Mesenchymal stem cell (in vitro differentiated cells and primary cell): ENCODE measurements at regions not wholly inside any gene's neighbourhood (a gene's known extent, or its start where the extent isn't known, plus 50 kb on each side); places are given as distances from the start of the nearest gene placed in this dataset.

Experiments used
- DNase-seq: peaks from one replicate; pipeline ENCODE4 v3.0.0-alpha.2; 2013
- H2AFZ ChIP-seq: one replicate; pipeline ENCODE4 v1.6.1; 2013; ENCODE audit warnings: low read depth, mild to moderate bottlenecking, control low read depth, inconsistent platforms, low read length, moderate library complexity
- H2AK5ac ChIP-seq: 2 replicates; pipeline ENCODE4 v1.6.1; 2013; ENCODE audit warnings: low read length, moderate library complexity, mild to moderate bottlenecking, inconsistent platforms; ENCODE audit not compliant: severe bottlenecking
- H2BK120ac ChIP-seq: one replicate; pipeline ENCODE4 v1.6.1; 2013; ENCODE audit warnings: low read depth, mild to moderate bottlenecking, inconsistent platforms, low read length, moderate library complexity
- H2BK12ac ChIP-seq, 2 experiments: one replicate each; pipeline ENCODE4 v1.6.1; 2013; ENCODE audit warnings: inconsistent platforms in 2 of 2, low read length in 2 of 2, mild to moderate bottlenecking in 2 of 2, moderate library complexity in 2 of 2, control low read depth in 1 of 2
- H2BK15ac ChIP-seq: one replicate; pipeline ENCODE4 v1.6.1; 2013; ENCODE audit warnings: mild to moderate bottlenecking, low read depth, inconsistent platforms; ENCODE audit not compliant: poor library complexity, severe bottlenecking
- H2BK5ac ChIP-seq: 2 replicates; pipeline ENCODE4 v1.6.1; 2013; ENCODE audit warnings: low read depth, mild to moderate bottlenecking, low read length, control low read depth, inconsistent platforms; ENCODE audit not compliant: poor library complexity, severe bottlenecking
- H3K14ac ChIP-seq, 2 experiments: one replicate each; pipeline ENCODE4 v1.6.1; 2013; ENCODE audit warnings: inconsistent platforms in 2 of 2, low read length in 2 of 2, control low read depth in 1 of 2, mild to moderate bottlenecking in 1 of 2, moderate library complexity in 1 of 2
- H3K18ac ChIP-seq, 2 experiments: one replicate each; pipeline ENCODE4 v1.6.1; 2013; ENCODE audit warnings: inconsistent platforms in 2 of 2, low read length in 2 of 2, control low read depth in 1 of 2, low read depth in 1 of 2, mild to moderate bottlenecking in 1 of 2
- H3K23ac ChIP-seq, 2 experiments: one replicate each; pipeline ENCODE4 v1.6.1; 2013; ENCODE audit warnings: inconsistent platforms in 2 of 2, low read length in 2 of 2, mild to moderate bottlenecking in 2 of 2, moderate library complexity in 2 of 2, control low read depth in 1 of 2
- H3K27ac ChIP-seq: 2 replicates; pipeline ENCODE4 v1.5.1; 2013; ENCODE audit warnings: mild to moderate bottlenecking, moderate library complexity, low read length, control low read depth, inconsistent platforms; ENCODE audit not compliant: poor library complexity, severe bottlenecking
- H3K27me3 ChIP-seq, 2 experiments: 2 replicates each; pipeline versions ENCODE4 v1.6.1 to v1.7.0; 2013; ENCODE audit warnings: low read length in 2 of 2, mild to moderate bottlenecking in 2 of 2, moderate library complexity in 2 of 2, control low read depth in 1 of 2, inconsistent platforms in 1 of 2; ENCODE audit not compliant: control insufficient read depth in 1 of 2, insufficient read depth in 1 of 2
- H3K36me3 ChIP-seq, 2 experiments: 2 replicates each; pipeline versions ENCODE4 v1.6.1 to v1.7.0; 2013; ENCODE audit warnings: low read length in 2 of 2, control low read depth in 1 of 2, inconsistent platforms in 1 of 2, low read depth in 1 of 2, mild to moderate bottlenecking in 1 of 2; ENCODE audit not compliant: insufficient read depth in 2 of 2, control insufficient read depth in 1 of 2
- H3K4ac ChIP-seq, 2 experiments: one replicate each; pipeline ENCODE4 v1.6.1; 2013; ENCODE audit warnings: inconsistent platforms in 2 of 2, low read length in 2 of 2, mild to moderate bottlenecking in 2 of 2, moderate library complexity in 2 of 2, control low read depth in 1 of 2, low read depth in 1 of 2
- H3K4me1 ChIP-seq: 2 replicates; pipeline ENCODE4 v1.6.1; 2013; ENCODE audit warnings: low read depth, low read length, control low read depth; ENCODE audit not compliant: control insufficient read depth, insufficient read depth
- H3K4me2 ChIP-seq: 2 replicates; pipeline ENCODE4 v1.6.1; 2013; ENCODE audit warnings: low read length, mild to moderate bottlenecking, inconsistent platforms; ENCODE audit not compliant: poor library complexity, severe bottlenecking
- H3K4me3 ChIP-seq, 2 experiments: 2 replicates each; pipeline versions ENCODE4 v1.5.1 to v1.7.0; 2013; ENCODE audit warnings: low read length in 2 of 2, mild to moderate bottlenecking in 2 of 2, control low read depth in 1 of 2, low read depth in 1 of 2; ENCODE audit not compliant: insufficient read depth in 1 of 2
- H3K79me1 ChIP-seq: replicated peaks from 2 replicates; pipeline ENCODE4 v1.6.1; 2013; ENCODE audit warnings: mild to moderate bottlenecking, control low read depth, low read length, inconsistent platforms; ENCODE audit not compliant: poor library complexity, severe bottlenecking
- H3K9ac ChIP-seq: 2 replicates; pipeline ENCODE4 v1.7.0; 2013; ENCODE audit warnings: mild to moderate bottlenecking, low read length, moderate library complexity
- H3K9me3 ChIP-seq: 2 replicates; pipeline ENCODE4 v1.7.0; 2013; ENCODE audit warnings: mild to moderate bottlenecking, low read length; ENCODE audit not compliant: control insufficient read depth
- H4K8ac ChIP-seq: one replicate; pipeline ENCODE4 v1.6.1; 2013; ENCODE audit warnings: inconsistent platforms, mild to moderate bottlenecking, low read length, moderate library complexity
- H4K91ac ChIP-seq: one replicate; pipeline ENCODE4 v1.6.1; 2013; ENCODE audit warnings: mild to moderate bottlenecking, low read length, inconsistent platforms
- WGBS: methylation state at CpG from one replicate; pipeline ENCODE4 v1.1.7; 2013; ENCODE audit warnings: mixed read lengths; 5-methylcytosine and 5-hydroxymethylcytosine counted together

DNA sequence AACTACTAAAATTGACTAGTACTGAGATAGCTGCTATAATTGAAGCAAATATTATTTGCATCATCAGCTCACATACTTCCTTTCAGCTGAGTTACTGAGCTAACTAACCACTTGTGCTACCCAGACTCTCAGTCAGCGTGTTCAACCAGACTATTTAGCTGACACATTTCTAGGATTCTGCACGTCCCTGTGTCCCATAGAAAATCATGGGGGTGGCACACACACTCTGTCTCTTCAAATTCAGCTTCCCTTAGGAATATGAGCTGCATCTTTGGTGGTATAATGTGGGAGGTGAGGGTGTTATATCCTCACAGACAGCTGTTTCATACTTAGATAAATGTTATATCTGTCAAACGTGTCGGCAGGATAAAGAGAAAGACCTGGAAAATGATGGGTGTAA lies 424.0 kb downstream of the CDH2 start:
- Histone ChIP-seq H3K27me3 (no peaks in the 10 kb centered on the region), H2BK120ac (no peak overlapping the region), H3K4ac (no peak overlapping the region), H2BK12ac (no peak overlapping the region), H2AK5ac (no peak overlapping the region), H3K27ac (no peak overlapping the region), H3K23ac (no peak overlapping the region), H4K91ac (no peak overlapping the region), H3K9me3 (no peaks in the 10 kb centered on the region), H3K18ac (no peak overlapping the region), H3K4me3 (no peak overlapping the region), H3K14ac (no peak overlapping the region), H2BK5ac (no peak overlapping the region), H4K8ac (no peak overlapping the region), H2BK15ac (no peak overlapping the region), H2AFZ (no peak overlapping the region), H3K79me1 (no peaks in the 10 kb centered on the region), H3K36me3 (no peaks in the 10 kb centered on the region), H3K4me1 (peaks cover 2% of the 10 kb centered on the region), H3K4me2 (no peak overlapping the region), H3K9ac (no peak overlapping the region)
- WGBS, result 92% methylated on average over 1 of the region's 4 CpGs
- DNase-seq, result no peak

DNA sequence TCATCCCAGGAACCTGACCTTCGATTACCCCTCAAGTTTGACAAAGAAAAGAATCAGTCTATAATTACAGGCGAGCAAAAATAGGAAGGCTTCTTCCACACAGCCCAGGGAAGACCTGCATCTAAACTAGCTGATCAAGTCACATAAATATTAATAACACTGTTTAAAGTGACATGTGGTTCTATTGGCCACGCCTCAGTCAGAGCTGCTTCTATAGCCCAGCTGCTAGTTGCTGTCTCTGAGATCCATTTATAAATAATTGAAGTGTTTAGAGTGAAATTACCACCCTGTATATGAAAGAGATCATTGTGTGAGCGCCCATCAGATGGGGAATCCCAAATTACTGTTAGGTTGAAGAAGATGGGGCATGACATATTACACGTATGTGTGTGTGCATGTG lies 426.0 kb downstream of the CDH2 start:
- no peaks in the 10 kb centered on the region for H3K36me3 ChIP-seq
- no peak overlapping the region for H3K18ac ChIP-seq
- H2AFZ ChIP-seq, result no peak overlapping the region
- no peak for DNase-seq
- no peak overlapping the region for H3K23ac ChIP-seq
- no peak overlapping the region for H3K4ac ChIP-seq
- no peaks in the 10 kb centered on the region for H3K79me1 ChIP-seq
- no peak overlapping the region for H2BK5ac ChIP-seq
- H3K4me2 ChIP-seq, result no peak overlapping the region
- no peak overlapping the region for H2BK12ac ChIP-seq
- H3K4me1 ChIP-seq, result peaks cover 2% of the 10 kb centered on the region
- no peak overlapping the region for H2BK15ac ChIP-seq
- H3K9me3 ChIP-seq, result no peaks in the 10 kb centered on the region
- no peak overlapping the region for H4K91ac ChIP-seq
- no peak overlapping the region for H2AK5ac ChIP-seq
- H3K9ac ChIP-seq, result no peak overlapping the region
- no peak overlapping the region for H2BK120ac ChIP-seq
- H3K4me3 ChIP-seq, result no peak overlapping the region
- H3K27me3 ChIP-seq, result no peaks in the 10 kb centered on the region
- no peak overlapping the region for H4K8ac ChIP-seq
- WGBS, result 88% methylated on average over 4 of the region's 5 CpGs
- H3K14ac ChIP-seq, result no peak overlapping the region
- H3K27ac ChIP-seq, result no peak overlapping the region

DNA sequence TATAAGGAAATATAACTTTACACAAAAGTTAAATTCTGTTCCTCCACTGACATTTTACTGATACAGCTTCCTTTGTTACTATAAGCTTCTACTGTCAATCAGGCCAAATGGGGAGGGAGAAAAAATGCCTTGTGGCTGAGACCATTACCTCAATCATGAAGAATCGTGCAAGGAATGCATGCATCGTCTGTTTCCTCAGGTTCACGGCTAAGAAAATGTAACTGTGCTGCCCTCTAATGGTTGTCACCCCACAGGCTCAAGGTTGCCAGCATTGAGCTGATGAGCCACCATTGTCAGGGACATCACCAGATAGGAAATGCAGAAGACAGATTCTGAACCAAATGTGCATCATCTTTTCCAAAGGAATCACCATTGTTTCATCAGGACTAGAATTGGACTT lies 426.9 kb downstream of the CDH2 start:
- no peaks in the 10 kb centered on the region for H3K27me3 ChIP-seq
- no peak overlapping the region for H3K27ac ChIP-seq
- no peak overlapping the region for H2BK15ac ChIP-seq
- no peak overlapping the region for H2BK120ac ChIP-seq
- H3K4me1 ChIP-seq, result peaks cover 2% of the 10 kb centered on the region
- no peak overlapping the region for H3K18ac ChIP-seq
- H2BK12ac ChIP-seq, result no peak overlapping the region
- no peak overlapping the region for H3K4ac ChIP-seq
- H4K8ac ChIP-seq, result no peak overlapping the region
- no peaks in the 10 kb centered on the region for H3K79me1 ChIP-seq
- no peak overlapping the region for H2AFZ ChIP-seq
- H3K9ac ChIP-seq, result no peak overlapping the region
- H3K36me3 ChIP-seq, result no peaks in the 10 kb centered on the region
- H3K23ac ChIP-seq, result no peak overlapping the region
- H3K4me2 ChIP-seq, result no peak overlapping the region
- H3K9me3 ChIP-seq, result no peaks in the 10 kb centered on the region
- H4K91ac ChIP-seq, result no peak overlapping the region
- H2BK5ac ChIP-seq, result no peak overlapping the region
- no peak overlapping the region for H3K4me3 ChIP-seq
- 0% methylated on average over 3 of the region's 3 CpGs for WGBS
- no peak overlapping the region for H2AK5ac ChIP-seq
- no peak overlapping the region for H3K14ac ChIP-seq
- peak; percentile 77 for DNase-seq

DNA sequence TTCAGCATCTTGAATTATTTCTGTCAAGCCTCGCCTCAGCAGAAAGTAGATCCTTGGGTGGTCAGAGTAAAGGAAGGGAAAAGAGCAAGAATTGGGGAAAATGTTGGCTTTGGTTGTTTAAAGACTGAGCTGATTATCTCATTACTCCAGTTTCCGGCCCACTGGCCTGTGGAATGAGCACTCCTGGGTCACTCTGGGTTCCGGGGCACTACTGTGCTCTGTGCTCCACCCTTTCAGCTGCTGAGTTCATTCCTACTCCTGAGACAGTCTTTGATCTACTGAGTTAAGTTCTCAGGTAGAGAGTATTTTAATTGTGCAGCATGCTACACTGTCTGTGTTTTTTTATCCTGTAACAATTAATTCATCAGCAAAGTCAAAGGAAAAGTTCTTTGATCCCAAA lies 427.7 kb downstream of the CDH2 start:
- Histone ChIP-seq H3K9me3 (no peaks in the 10 kb centered on the region), H2BK5ac (no peak overlapping the region), H3K27me3 (no peaks in the 10 kb centered on the region), H3K79me1 (no peaks in the 10 kb centered on the region), H3K23ac (no peak overlapping the region), H3K36me3 (no peaks in the 10 kb centered on the region), H3K9ac (no peak overlapping the region), H2AFZ (no peak overlapping the region), H3K4ac (no peak overlapping the region), H4K91ac (no peak overlapping the region), H3K27ac (no peak overlapping the region), H4K8ac (no peak overlapping the region), H3K14ac (no peak overlapping the region), H3K4me2 (no peak overlapping the region), H2BK15ac (no peak overlapping the region), H2BK120ac (no peak overlapping the region), H3K4me1 (peaks cover 2% of the 10 kb centered on the region), H3K18ac (no peak overlapping the region), H2AK5ac (no peak overlapping the region), H3K4me3 (no peak overlapping the region), H2BK12ac (no peak overlapping the region)
- 91% methylated on average over 3 of the region's 3 CpGs for WGBS
- no peak for DNase-seq
